ENCODE measurements at regions not wholly inside any gene's neighbourhood (a gene's known extent, or its start where the extent isn't known, plus 50 kb on each side); places are given as distances from the start of the nearest gene placed in this dataset.

DNA sequence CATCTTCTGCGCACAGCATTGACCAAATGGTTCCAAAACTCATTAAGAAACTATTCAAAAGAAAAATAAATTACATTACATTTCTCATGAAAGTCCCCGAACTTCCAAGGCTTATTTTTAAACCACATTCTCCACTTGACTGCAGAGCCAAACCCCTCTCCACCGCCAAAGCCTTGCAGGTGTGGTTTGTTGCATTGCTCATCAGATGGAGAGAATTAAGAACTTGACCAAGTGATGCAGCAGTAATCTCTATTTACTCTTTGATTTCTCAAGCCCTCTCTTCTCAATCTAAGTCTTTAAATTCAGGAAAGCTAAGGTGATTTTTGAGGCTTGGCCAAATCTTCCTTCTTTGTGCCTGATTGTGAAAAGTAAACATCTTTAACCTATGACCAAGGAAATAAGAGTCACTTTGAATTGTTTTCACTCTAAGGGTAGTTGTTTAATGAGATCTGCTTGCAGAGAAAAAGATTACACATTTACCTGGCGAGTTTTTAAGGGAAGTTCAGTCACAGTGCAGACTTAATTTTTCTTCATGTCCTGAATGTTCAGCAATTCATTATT lies 290.5 kb upstream of the ITGA1 start:
- H3K9me3 ChIP-seq = no peaks in the 10 kb centered on the region
- H3K27ac ChIP-seq = no peak overlapping the region

DNA sequence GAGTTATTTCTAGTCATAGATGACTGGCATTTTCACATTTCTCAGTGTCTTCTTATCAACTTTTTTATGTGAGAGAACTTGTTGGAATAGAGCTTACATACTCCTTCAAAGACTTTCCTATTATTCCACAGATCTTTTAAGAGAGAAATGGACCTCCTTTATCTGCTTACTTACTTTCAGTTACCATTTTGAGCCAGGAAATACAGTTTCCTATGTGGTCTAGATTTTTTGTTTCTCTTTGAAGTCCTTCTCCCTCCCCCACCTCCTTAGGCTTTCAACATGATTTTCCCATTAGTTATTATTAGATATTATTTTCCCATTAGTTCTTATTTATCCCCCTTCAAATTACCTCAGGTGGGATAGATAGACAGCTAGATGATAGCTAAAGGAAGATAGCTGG lies 289.1 kb upstream of the ITGA1 start:
- Histone ChIP-seq H3K27me3 (no peaks in the 10 kb centered on the region), H3K9me3 (no peaks in the 10 kb centered on the region), H3K27ac (no peak overlapping the region), H3K4me3 (ENCODE audit: low read depth in 1 of 2, low read length in 1 of 2) (no peak overlapping the region), H3K36me3 (no peaks in the 10 kb centered on the region), H3K4me1 (ENCODE audit: control insufficient read depth in 1 of 2, insufficient read depth in 1 of 2, low read depth in 1 of 2, low read length in 1 of 2) (no peaks in the 10 kb centered on the region)
- TF ChIP-seq, protein P1, sequence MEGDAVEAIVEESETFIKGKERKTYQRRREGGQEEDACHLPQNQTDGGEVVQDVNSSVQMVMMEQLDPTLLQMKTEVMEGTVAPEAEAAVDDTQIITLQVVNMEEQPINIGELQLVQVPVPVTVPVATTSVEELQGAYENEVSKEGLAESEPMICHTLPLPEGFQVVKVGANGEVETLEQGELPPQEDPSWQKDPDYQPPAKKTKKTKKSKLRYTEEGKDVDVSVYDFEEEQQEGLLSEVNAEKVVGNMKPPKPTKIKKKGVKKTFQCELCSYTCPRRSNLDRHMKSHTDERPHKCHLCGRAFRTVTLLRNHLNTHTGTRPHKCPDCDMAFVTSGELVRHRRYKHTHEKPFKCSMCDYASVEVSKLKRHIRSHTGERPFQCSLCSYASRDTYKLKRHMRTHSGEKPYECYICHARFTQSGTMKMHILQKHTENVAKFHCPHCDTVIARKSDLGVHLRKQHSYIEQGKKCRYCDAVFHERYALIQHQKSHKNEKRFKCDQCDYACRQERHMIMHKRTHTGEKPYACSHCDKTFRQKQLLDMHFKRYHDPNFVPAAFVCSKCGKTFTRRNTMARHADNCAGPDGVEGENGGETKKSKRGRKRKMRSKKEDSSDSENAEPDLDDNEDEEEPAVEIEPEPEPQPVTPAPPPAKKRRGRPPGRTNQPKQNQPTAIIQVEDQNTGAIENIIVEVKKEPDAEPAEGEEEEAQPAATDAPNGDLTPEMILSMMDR (IDR thresholded peaks at IDR 0.05) = no peak

More for the DNA sequence above, 290.5 kb upstream of the ITGA1 start:
- Histone ChIP-seq H3K4me1 (ENCODE audit: control insufficient read depth in 1 of 2, insufficient read depth in 1 of 2, low read depth in 1 of 2, low read length in 1 of 2) (no peaks in the 10 kb centered on the region), H3K4me3 (ENCODE audit: low read depth in 1 of 2, low read length in 1 of 2) (no peak overlapping the region), H3K36me3 (no peaks in the 10 kb centered on the region), H3K27me3 (no peaks in the 10 kb centered on the region)
- TF ChIP-seq, protein P1 (IDR thresholded peaks at IDR 0.05) = no peak

DNA sequence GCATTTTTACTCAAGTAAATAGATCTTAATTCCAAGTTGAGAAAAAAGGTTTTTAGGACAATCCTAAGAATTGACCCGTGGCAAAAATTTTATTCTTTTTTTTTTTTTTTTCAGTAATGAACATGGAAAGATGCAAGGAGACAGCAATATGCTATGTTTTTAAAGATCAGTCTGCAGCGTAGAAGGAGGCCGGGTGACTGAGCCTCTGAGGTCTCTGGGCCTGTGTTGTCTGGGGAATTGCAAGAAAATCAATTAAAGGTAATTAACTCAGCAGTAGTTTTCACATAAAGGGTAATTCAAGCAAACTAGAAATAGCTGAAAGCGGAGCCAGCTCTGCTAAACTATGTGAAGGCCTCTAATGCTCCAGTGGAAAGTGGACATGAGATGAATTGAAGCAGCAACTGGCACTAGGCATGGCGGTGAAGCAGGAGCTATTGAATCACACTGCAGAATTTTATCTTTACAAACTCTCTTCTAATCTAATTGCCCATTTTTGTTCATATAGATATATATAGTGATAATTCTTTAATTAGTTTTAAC lies 285.2 kb upstream of the ITGA1 start:
- no peaks in the 10 kb centered on the region for H3K36me3 ChIP-seq
- TF ChIP-seq, protein P1 (IDR thresholded peaks at IDR 0.05) = no peak
- H3K27ac ChIP-seq = no peak overlapping the region
- H3K4me1 ChIP-seq (ENCODE audit: control insufficient read depth in 1 of 2, insufficient read depth in 1 of 2, low read depth in 1 of 2, low read length in 1 of 2) = no peaks in the 10 kb centered on the region
- no peaks in the 10 kb centered on the region for H3K27me3 ChIP-seq
- no peaks in the 10 kb centered on the region for H3K9me3 ChIP-seq
- H3K4me3 ChIP-seq (ENCODE audit: low read depth in 1 of 2, low read length in 1 of 2) = no peak overlapping the region

DNA sequence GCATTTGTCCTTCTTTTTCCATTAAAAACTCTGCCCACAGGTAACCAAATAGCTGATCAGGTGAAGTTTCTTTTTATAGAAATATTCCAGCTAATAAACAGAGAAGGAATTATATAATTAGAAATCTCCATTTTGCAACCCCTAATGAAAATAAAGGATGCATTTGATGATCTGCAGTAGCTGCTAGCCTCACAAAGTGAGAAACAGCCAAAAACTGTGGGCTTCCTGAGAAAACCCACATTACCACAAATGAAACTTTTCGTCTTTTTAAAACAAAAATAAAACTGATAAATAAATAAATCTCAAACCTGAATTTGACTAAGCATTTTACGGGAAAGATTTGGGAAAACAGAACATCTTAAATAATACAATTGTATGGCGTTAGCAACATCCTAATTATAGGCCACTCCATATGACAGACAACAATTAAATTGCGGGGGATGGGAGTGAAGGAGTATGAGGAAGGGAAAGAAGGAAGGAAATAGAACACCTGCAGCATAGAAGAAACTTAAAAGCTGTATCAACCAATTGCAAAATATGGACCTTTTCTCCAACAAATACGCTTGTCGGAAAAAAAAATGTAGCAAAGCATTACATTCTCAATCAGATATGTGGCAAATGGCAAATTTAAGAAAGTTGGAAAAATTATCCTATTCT lies 283.0 kb upstream of the ITGA1 start:
- no peaks in the 10 kb centered on the region for H3K27me3 ChIP-seq
- TF ChIP-seq, protein P1 (IDR thresholded peaks at IDR 0.05) = no peak
- no peaks in the 10 kb centered on the region for H3K9me3 ChIP-seq
- no peak overlapping the region for H3K27ac ChIP-seq
- H3K4me1 ChIP-seq (ENCODE audit: control insufficient read depth in 1 of 2, insufficient read depth in 1 of 2, low read depth in 1 of 2, low read length in 1 of 2) = no peaks in the 10 kb centered on the region
- no peak overlapping the region for H3K4me3 ChIP-seq (ENCODE audit: low read depth in 1 of 2, low read length in 1 of 2)
- no peaks in the 10 kb centered on the region for H3K36me3 ChIP-seq

DNA sequence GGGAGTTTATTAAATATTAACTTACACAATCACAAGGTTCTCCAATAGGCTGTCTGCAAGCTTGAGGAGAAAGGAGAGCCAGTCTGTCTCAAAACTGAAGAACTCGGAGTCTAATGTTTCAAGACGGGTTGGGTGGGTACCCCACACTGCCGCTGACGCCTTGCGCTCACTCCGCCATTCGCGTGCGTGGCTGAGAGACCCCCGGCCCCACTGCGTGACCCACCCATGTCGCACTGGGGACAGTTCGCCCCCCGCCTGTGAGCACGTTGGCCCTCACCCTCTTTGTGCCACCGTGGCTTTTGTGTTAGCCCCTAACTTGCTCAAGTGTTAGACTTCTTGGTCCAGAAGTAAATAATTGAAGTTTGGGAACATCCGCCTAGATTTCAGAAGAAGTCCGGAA lies 270.0 kb upstream of the ITGA1 start:
- no peak overlapping the region for H3K27ac ChIP-seq
- no peaks in the 10 kb centered on the region for H3K36me3 ChIP-seq
- TF ChIP-seq, protein P1 (IDR thresholded peaks at IDR 0.05) = no peak
- no peaks in the 10 kb centered on the region for H3K9me3 ChIP-seq
- H3K27me3 ChIP-seq = no peaks in the 10 kb centered on the region
- H3K4me1 ChIP-seq (ENCODE audit: control insufficient read depth in 1 of 2, insufficient read depth in 1 of 2, low read depth in 1 of 2, low read length in 1 of 2) = no peaks in the 10 kb centered on the region
- no peak overlapping the region for H3K4me3 ChIP-seq (ENCODE audit: low read depth in 1 of 2, low read length in 1 of 2)
